Loucy (cell line): ENCODE measurements at regions not wholly inside any gene's neighbourhood (a gene's known extent, or its start where the extent isn't known, plus 50 kb on each side); places are given as distances from the start of the nearest gene placed in this dataset.

Experiments used
- H2AFZ ChIP-seq: fragments of 200-600 bp; sonication (generic); 2 replicates; pipeline ENCODE4 v1.6.0; 2016; ENCODE audit warnings: antibody characterized with exemption, mild to moderate bottlenecking, low read length, moderate library complexity
- H3F3A ChIP-seq: fragments of 200-600 bp; 2 replicates; pipeline ENCODE4 v1.6.0; 2016; ENCODE audit warnings: antibody characterized with exemption, low read depth, mild to moderate bottlenecking
- H3K27me3 ChIP-seq: fragments of 200-600 bp; sonication (generic); 2 replicates; pipeline ENCODE4 v1.6.1; 2014; ENCODE audit warnings: low read length, mild to moderate bottlenecking; ENCODE audit not compliant: insufficient read depth, poor library complexity, severe bottlenecking
- H3K36me3 ChIP-seq: fragments of 200-600 bp; sonication (generic); 2 replicates; pipeline ENCODE4 v1.6.1; 2016; ENCODE audit warnings: low read length; ENCODE audit not compliant: insufficient read depth
- H3K4me1 ChIP-seq: fragments of 200-600 bp; sonication (generic); 2 replicates; pipeline ENCODE4 v1.5.1; 2014; ENCODE audit warnings: low read length, mild to moderate bottlenecking; ENCODE audit not compliant: insufficient read depth, poor library complexity, severe bottlenecking
- H3K4me2 ChIP-seq: fragments of 200-600 bp; sonication (generic); 2 replicates; pipeline ENCODE4 v1.6.0; 2014; ENCODE audit warnings: antibody characterized with exemption, low read length, low read depth, mild to moderate bottlenecking; ENCODE audit not compliant: poor library complexity, severe bottlenecking
- H3K4me3 ChIP-seq: fragments of 200-600 bp; sonication (generic); 2 replicates; pipeline ENCODE4 v1.5.1; 2014; ENCODE audit warnings: low read length, mild to moderate bottlenecking, mixed read lengths; ENCODE audit not compliant: poor library complexity, severe bottlenecking
- H3K79me2 ChIP-seq: fragments of 200-600 bp; sonication (generic); 2 replicates; pipeline ENCODE4 v1.6.1; 2014; ENCODE audit warnings: low read length; ENCODE audit not compliant: insufficient read depth
- H3K9ac ChIP-seq: fragments of 200-600 bp; sonication (generic); 2 replicates; pipeline ENCODE4 v1.6.0; 2014; ENCODE audit warnings: mild to moderate bottlenecking, low read depth, low read length, moderate library complexity; ENCODE audit not compliant: poor library complexity, severe bottlenecking
- H3K9me2 ChIP-seq: fragments of 200-600 bp; sonication (generic); replicated peaks from 2 replicates; pipeline ENCODE4 v1.6.1; 2016; ENCODE audit warnings: low read depth, low read length, mixed read lengths
- H3K9me3 ChIP-seq: fragments of 200-600 bp; sonication (generic); 2 replicates; pipeline ENCODE4 v1.6.1; 2014; ENCODE audit warnings: mild to moderate bottlenecking, antibody characterized with exemption, low read length, low read depth; ENCODE audit not compliant: insufficient read depth
- H4K20me1 ChIP-seq: fragments of 200-600 bp; sonication (generic); 2 replicates; pipeline ENCODE4 v1.6.0; 2014; ENCODE audit warnings: antibody characterized with exemption, low read length, mild to moderate bottlenecking; ENCODE audit not compliant: insufficient read depth, poor library complexity, severe bottlenecking
- CTCF ChIP-seq: fragments of 200-600 bp; sonication (generic); conservative IDR thresholded peaks from 2 replicates; pipeline ENCODE4 v1.5.1; 2014; ENCODE audit warnings: mild to moderate bottlenecking, antibody characterized with exemption, low read length
- EZH2phosphoT487 ChIP-seq: fragments of 200-600 bp; IDR thresholded peaks from 2 replicates; pipeline ENCODE4 v1.6.1; 2018; ENCODE audit warnings: antibody characterized with exemption, mild to moderate bottlenecking, moderate library complexity, borderline replicate concordance

- Histone ChIP-seq H4K20me1 (no peaks in the 10 kb centered on the region), H3K4me1 (no peaks in the 10 kb centered on the region), H3K4me2 (no peak overlapping the region), H3K79me2 (no peaks in the 10 kb centered on the region), H3F3A (no peaks in the 10 kb centered on the region), H3K36me3 (no peaks in the 10 kb centered on the region), H3K27me3 (no peaks in the 10 kb centered on the region), H3K9me3 (no peaks in the 10 kb centered on the region), H3K4me3 (no peak overlapping the region), H3K9ac (no peak overlapping the region), H2AFZ (no peak overlapping the region), H3K9me2 (no peaks in the 10 kb centered on the region)
- TF ChIP-seq EZH2phosphoT487 (no peak), CTCF (no peak)
Measured at GRCh38 chr1:218930000-218930399, 243.7 kb upstream of the LYPLAL1 start.

- Histone ChIP-seq H3F3A (no peaks in the 10 kb centered on the region), H2AFZ (no peak overlapping the region), H3K9me3 (no peaks in the 10 kb centered on the region), H3K9ac (no peak overlapping the region), H3K27me3 (no peaks in the 10 kb centered on the region), H3K36me3 (no peaks in the 10 kb centered on the region), H3K4me2 (no peak overlapping the region), H4K20me1 (no peaks in the 10 kb centered on the region), H3K79me2 (no peaks in the 10 kb centered on the region), H3K4me1 (no peaks in the 10 kb centered on the region), H3K9me2 (no peaks in the 10 kb centered on the region), H3K4me3 (no peak overlapping the region)
- TF ChIP-seq EZH2phosphoT487 (no peak), CTCF (no peak)
Measured at GRCh38 chr1:218930472-218931241, 243.0 kb upstream of the LYPLAL1 start.

GRCh38 chr1:218931324-218931723 lies 242.4 kb upstream of the LYPLAL1 start:
- Histone ChIP-seq H2AFZ (no peak overlapping the region), H3K27me3 (no peaks in the 10 kb centered on the region), H3K4me2 (no peak overlapping the region), H3K9me2 (no peaks in the 10 kb centered on the region), H3K4me1 (no peaks in the 10 kb centered on the region), H3K4me3 (no peak overlapping the region), H3K79me2 (no peaks in the 10 kb centered on the region), H3K9me3 (no peaks in the 10 kb centered on the region), H3K9ac (no peak overlapping the region), H3K36me3 (no peaks in the 10 kb centered on the region), H3F3A (no peaks in the 10 kb centered on the region), H4K20me1 (no peaks in the 10 kb centered on the region)
- TF ChIP-seq CTCF (no peak), EZH2phosphoT487 (no peak)
